ENCODE measurements at regions not wholly inside any gene's neighbourhood (a gene's known extent, or its start where the extent isn't known, plus 50 kb on each side); places are given as distances from the start of the nearest gene placed in this dataset.
A peak's percentile ranks its signal among the peaks of the same experiment; 100 is the strongest.
"Not testable (repeated sequence)": the region's sequence is repeated elsewhere in the genome, so short reads cannot be mapped to it uniquely, and the experiment has no call there.

DNA sequence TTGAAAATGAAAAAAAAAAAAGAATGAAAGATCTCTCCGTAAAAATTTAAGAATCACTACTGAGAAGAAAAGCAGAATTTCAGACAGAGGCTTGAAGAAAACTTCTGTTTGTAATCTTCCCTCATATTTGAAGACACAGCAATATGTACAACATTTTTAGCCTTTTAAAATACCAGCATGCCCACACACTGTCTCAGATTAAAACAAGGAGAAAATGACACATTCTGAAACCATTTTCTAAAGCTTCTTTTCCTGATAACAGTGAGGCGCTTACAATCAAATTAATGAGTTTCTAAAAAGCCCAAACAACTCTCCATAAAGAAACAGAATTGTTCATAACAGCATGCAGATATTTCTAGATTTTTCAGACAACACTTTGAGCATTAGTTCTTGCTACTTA, 317.4 kb downstream of the BCL2L11 start:
- DNase-seq (ENCODE audit: low read depth); H3K4me3 ChIP-seq (ENCODE audit: control insufficient read depth, low read depth, low read length): not testable (repeated sequence)

GRCh38 chr2:111439237-111439636, 318.5 kb downstream of the BCL2L11 start:
- H3K4me3 ChIP-seq (ENCODE audit: control insufficient read depth, low read depth, low read length); DNase-seq (ENCODE audit: low read depth): not testable (repeated sequence)

- not testable (repeated sequence) for H3K4me3 ChIP-seq (ENCODE audit: control insufficient read depth, low read depth, low read length); DNase-seq (ENCODE audit: low read depth)
Observed at GRCh38 chr2:111441614-111442013, 320.9 kb downstream of the BCL2L11 start.

GRCh38 chr2:111442767-111443454, 322.2 kb downstream of the BCL2L11 start:
- DNase-seq (ENCODE audit: low read depth); H3K4me3 ChIP-seq (ENCODE audit: control insufficient read depth, low read depth, low read length): not testable (repeated sequence)

DNA sequence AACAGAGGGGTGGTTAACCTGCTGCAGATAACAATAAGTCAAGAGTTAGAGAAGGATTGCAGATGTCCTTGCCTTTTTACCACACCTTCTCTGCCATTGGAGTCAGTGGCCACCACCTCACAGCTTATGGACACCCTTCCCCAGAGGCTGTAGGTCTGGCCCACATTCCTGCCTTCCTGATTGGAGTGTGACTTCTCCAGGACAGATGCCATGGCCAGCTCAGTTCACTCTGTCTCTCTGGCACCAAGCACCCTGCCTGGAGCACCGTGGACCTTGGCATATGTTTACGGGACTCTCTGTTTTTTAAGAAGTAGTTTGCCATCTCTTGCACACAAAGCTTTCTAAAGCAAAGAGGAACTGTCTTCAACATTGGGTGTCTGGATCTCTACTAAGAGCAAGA, 323.8 kb downstream of the BCL2L11 start:
- not testable (repeated sequence) for DNase-seq (ENCODE audit: low read depth); H3K4me3 ChIP-seq (ENCODE audit: control insufficient read depth, low read depth, low read length)

GRCh38 chr2:111445191-111445929, 324.6 kb downstream of the BCL2L11 start:
- DNase-seq (ENCODE audit: low read depth), result not testable (repeated sequence)

DNA sequence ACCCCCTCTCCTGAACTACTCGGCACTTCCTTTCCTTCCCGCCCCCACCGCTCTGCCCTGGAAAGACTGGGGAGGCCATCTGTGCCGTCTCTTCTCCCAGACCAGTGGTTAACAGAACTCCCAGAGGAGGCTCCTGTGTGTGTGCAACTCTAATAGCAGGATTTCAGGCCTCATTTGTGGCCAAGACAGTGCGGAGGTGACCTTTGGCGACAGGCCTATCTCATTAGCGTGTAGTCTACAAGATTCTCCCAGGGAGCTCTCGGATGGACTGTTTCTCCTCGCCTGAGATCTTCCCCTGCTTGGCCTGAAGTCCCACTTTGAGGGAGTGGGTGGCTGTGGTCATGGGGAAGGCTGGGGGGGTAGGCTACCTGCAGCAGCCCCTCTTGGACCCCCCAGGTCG, 325.2 kb downstream of the BCL2L11 start:
- not testable (repeated sequence) for DNase-seq (ENCODE audit: low read depth); H3K4me3 ChIP-seq (ENCODE audit: control insufficient read depth, low read depth, low read length)

More at GRCh38 chr2:111445191-111445929, 324.6 kb downstream of the BCL2L11 start:
- H3K4me3 ChIP-seq (ENCODE audit: control insufficient read depth, low read depth, low read length), result not testable (repeated sequence)

GRCh38 chr2:111447482-111447881, 326.8 kb downstream of the BCL2L11 start:
- TF ChIP-seq CTCF (IDR thresholded peaks at IDR 0.05; ENCODE audit: control insufficient read depth, insufficient read depth, low read depth, low read length, missing control alignments), result peak; percentile 2
- H3K4me3 ChIP-seq (ENCODE audit: control insufficient read depth, low read depth, low read length); DNase-seq (ENCODE audit: low read depth): not testable (repeated sequence)

DNA sequence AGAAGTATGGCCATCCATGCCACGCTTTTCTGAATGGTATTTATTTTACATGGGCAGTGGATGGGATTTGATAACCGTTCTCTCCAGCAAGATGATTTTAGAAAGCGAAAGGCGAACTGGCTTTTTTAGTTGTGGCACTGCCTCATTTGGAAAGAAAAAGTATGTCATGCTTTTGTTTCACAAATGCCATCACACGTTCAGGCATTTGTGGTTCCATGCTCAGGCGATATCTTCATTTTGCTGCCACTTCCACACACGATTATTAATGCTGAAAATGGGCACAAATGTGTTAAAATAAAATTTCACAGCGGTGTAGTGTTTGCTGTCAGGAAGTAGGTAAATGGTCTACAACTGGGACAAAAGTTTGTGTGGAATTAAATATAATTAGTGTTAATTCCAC, 328.1 kb downstream of the BCL2L11 start:
- not testable (repeated sequence) for H3K4me3 ChIP-seq (ENCODE audit: control insufficient read depth, low read depth, low read length); DNase-seq (ENCODE audit: low read depth)

DNA sequence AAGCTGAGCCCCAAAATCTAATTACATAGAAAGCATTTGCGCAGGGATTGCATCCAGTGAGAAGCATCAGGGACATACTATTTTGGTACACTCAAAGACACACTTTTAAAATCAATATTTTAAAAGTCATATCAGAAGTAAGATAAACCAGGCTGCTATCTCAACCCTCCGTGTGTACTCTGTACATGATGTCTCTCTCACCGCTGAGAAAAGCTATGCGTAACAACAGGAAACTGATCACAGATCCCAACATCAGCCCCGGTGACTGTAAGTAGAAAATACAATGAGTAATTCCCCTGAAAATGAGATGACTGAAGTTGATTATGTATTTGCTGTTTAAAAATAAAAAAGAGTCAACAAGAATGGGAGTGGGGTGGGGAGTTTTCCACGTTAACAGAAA, 329.8 kb downstream of the BCL2L11 start:
- H3K4me3 ChIP-seq (ENCODE audit: control insufficient read depth, low read depth, low read length); DNase-seq (ENCODE audit: low read depth): not testable (repeated sequence)

GRCh38 chr2:111451692-111452199, 331.0 kb downstream of the BCL2L11 start:
- DNase-seq (ENCODE audit: low read depth); H3K4me3 ChIP-seq (ENCODE audit: control insufficient read depth, low read depth, low read length): not testable (repeated sequence)

DNA sequence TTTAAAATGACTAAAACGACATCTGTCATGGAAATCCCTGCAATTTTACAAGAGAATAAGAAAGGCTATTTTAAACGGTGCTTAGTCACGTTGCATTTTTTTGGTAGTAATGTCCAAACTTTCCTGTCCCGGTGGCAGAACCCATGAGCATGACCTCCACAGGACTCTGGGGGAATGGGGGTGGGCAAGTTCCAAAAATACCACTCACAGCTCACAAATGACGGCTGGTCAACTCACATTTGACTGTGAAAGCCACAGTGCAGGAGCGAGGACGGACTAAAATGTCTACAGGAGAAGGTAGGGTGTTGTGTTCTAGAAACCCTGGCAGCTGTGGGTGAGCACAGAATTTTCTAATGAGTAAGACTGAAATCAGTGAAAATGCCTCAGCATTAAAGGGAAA, 331.5 kb downstream of the BCL2L11 start:
- not testable (repeated sequence) for DNase-seq (ENCODE audit: low read depth); H3K4me3 ChIP-seq (ENCODE audit: control insufficient read depth, low read depth, low read length)

DNA sequence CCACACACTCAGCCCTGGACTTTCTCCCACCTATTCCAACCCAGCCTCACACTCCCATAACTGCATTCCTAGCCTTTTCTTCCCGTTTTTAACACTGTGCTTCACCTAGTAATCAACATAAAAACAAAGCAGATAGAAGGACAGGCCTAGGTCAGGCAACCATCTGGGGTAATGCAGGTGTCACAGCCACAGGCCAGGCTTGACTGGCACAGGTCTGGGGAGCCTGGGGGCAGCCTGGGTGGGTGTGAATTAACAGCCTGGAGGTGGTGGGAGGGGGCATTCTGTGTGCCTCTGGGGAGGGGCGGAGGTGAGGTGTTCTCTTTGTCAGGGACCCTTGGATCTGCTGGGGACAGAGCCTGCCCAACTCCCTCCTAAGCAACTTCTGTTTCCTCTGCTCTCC, 332.6 kb downstream of the BCL2L11 start:
- not testable (repeated sequence) for DNase-seq (ENCODE audit: low read depth); H3K4me3 ChIP-seq (ENCODE audit: control insufficient read depth, low read depth, low read length)

DNA sequence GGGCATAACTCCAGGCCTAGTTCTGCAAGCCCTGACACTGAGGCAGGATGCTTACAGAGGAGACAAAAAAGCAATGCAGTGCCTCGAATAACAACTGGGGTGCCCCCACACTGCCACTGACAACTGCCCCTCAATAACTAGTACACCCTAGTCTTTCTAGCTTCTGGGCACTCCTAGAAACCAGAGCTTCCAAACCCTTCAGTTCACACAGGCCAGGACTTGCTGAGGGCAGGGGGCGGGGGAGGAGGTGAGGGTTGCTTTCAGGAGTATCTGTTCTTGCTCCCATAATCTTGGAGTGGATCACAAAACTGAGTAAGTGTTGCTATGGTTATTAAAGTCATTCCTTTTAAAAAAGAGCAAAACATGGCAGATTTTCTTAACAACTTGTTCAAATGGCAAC, 333.1 kb downstream of the BCL2L11 start:
- not testable (repeated sequence) for DNase-seq (ENCODE audit: low read depth); H3K4me3 ChIP-seq (ENCODE audit: control insufficient read depth, low read depth, low read length)

DNA sequence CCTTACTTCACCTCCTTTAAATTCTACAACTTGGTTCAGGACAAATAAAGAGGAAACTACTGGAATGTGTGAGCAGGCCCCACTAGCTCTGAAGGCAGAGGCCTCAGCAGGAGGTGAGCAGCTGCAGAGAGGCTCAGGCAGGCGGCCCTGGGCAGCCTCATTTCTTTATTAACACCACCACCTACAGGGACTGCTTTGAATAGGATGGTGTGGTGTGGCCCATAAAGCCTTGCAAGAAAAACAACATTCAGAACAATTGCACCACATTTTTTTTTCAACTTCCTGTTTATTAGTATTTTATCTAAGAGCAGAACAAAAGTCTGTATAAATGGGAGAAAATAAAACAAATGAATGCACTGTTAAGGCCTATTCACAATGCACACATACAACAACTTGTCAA, 333.7 kb downstream of the BCL2L11 start:
- DNase-seq (ENCODE audit: low read depth), result peak; percentile 60

DNA sequence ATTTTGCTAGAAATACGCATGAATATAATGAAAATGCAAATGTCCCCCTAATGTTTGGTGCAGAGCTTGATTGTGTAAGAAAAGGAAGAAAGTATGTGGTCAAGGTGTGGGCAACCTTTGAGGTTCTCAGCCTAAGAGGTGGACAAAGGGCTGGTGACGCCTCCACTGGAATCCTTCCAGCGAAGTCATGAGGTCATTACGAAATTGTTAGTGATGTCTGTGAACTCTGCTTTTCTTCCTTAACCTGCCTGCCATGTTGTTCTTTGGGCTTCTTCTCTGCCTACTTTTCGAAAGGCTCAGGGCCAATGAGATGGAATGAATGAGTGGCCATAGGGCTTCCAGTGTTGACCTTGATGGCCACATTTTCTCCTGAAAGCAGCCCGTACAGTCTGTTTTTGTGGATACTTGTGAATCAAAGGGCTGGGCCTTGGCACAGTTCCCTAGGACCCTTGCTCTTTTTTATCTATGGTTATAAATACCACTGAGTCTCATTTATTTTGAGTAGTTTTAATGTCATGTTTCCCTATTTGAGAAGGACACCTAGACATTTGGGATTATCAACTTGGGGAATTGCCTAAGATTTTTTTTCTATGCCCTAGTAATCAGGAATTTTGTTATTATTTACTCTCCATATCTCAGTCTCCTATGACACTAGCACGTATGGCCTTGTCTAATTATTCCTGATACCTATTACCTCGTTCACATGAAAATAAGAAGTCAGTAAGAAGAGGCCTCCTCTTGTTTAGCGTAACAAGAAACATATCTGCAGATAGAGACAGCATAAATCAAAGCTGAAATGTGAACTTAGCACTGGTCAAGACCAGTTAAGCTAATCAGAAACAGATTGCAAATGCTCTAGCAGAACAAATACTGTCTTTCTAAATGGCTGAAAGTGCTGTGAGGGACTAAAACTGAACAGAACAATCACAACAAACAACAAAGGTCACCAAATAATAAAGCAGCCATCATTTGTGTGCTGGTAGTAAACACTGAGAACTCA, 334.6 kb downstream of the BCL2L11 start:
- not testable (repeated sequence) for DNase-seq (ENCODE audit: low read depth); H3K4me3 ChIP-seq (ENCODE audit: control insufficient read depth, low read depth, low read length)

More for the DNA sequence above, 333.7 kb downstream of the BCL2L11 start:
- not testable (repeated sequence) for H3K4me3 ChIP-seq (ENCODE audit: control insufficient read depth, low read depth, low read length)

DNA sequence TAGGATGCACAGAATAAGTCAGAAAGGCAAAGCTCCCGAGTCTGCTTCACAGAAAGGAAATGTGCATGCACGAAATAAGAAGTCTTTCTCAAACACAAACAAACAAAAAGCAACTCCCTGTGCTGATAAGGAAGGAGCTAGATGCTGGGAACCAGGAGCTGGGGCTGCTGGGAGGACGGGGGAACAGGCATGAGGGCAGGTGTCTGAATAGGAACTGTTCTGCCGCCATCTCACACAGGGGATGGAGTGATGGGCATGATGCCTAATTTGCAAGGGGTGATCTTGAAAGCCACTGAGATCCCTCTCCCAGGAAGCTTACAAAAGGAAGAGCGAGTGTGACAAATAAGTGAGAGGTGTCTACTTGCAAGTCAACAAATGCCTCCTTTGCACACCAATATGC, 336.5 kb downstream of the BCL2L11 start:
- not testable (repeated sequence) for H3K4me3 ChIP-seq (ENCODE audit: control insufficient read depth, low read depth, low read length); DNase-seq (ENCODE audit: low read depth)

Data from AG09309 (cell line).